RWPE2 (cell line): ENCODE measurements at regions not wholly inside any gene's neighbourhood (a gene's known extent, or its start where the extent isn't known, plus 50 kb on each side); places are given as distances from the start of the nearest gene placed in this dataset.

Source experiments
- ATAC-seq: fragments of 200-7000 bp; cut with Tn5 transposase; 3 replicates; pipeline ENCODE4 v1.9.1; 2021; ENCODE audit warnings: low read depth
- DNase-seq: peaks from one replicate; pipeline ENCODE4 v3.0.0-alpha.2; 2020; ENCODE audit warnings: low spot score
- H3K27ac ChIP-seq: fragments of 450-650 bp; 2 replicates; pipeline ENCODE4 v1.5.1; 2017; ENCODE audit warnings: mild to moderate bottlenecking; ENCODE audit not compliant: poor library complexity, severe bottlenecking
- H3K27me3 ChIP-seq: fragments of 250-450 bp; sonication (Bioruptor Pico); 2 replicates; pipeline ENCODE4 v1.5.1; 2021; ENCODE audit warnings: mild to moderate bottlenecking, moderate library complexity; ENCODE audit not compliant: insufficient read depth, poor library complexity, severe bottlenecking
- H3K36me3 ChIP-seq: fragments of 250-450 bp; sonication (Bioruptor Pico); 2 replicates; pipeline ENCODE4 v1.5.1; 2020; ENCODE audit warnings: low read depth, mild to moderate bottlenecking, moderate library complexity
- H3K4me1 ChIP-seq: fragments of 250-450 bp; sonication (Bioruptor Pico); 2 replicates; pipeline ENCODE4 v1.5.1; 2021; ENCODE audit warnings: mild to moderate bottlenecking, moderate library complexity; ENCODE audit not compliant: insufficient read depth, poor library complexity, severe bottlenecking
- H3K4me3 ChIP-seq: fragments of 250-450 bp; sonication (Bioruptor Pico); 2 replicates; pipeline ENCODE4 v1.5.1; 2021; ENCODE audit warnings: mild to moderate bottlenecking, moderate library complexity; ENCODE audit not compliant: severe bottlenecking
- H3K9me3 ChIP-seq: fragments of 250-450 bp; sonication (Bioruptor Pico); 2 replicates; pipeline ENCODE4 v1.5.1; 2021; ENCODE audit warnings: mild to moderate bottlenecking, moderate library complexity; ENCODE audit not compliant: severe bottlenecking
- CTCF ChIP-seq: fragments of 450-650 bp; IDR thresholded peaks from one replicate; pipeline ENCODE4 v1.5.1; 2017; ENCODE audit warnings: mild to moderate bottlenecking, moderate library complexity; ENCODE audit not compliant: poor library complexity, severe bottlenecking

GRCh38 chr1:29961293-29962059 lies 725.2 kb downstream of the PTPRU start:
- no peak for ATAC-seq
- H3K4me1 ChIP-seq = no peaks in the 10 kb centered on the region
- no peak for DNase-seq
- no peaks in the 10 kb centered on the region for H3K36me3 ChIP-seq
- no peak overlapping the region for H3K4me3 ChIP-seq
- H3K9me3 ChIP-seq = no peaks in the 10 kb centered on the region
- no peak for TF ChIP-seq CTCF
- no peaks in the 10 kb centered on the region for H3K27me3 ChIP-seq
- no peak overlapping the region for H3K27ac ChIP-seq

GRCh38 chr1:29960876-29961275 lies 724.6 kb downstream of the PTPRU start:
- no peaks in the 10 kb centered on the region for H3K9me3 ChIP-seq
- no peaks in the 10 kb centered on the region for H3K27me3 ChIP-seq
- TF ChIP-seq CTCF = no peak
- DNase-seq (no peak), ATAC-seq (no peak)
- no peak overlapping the region for H3K4me3 ChIP-seq
- H3K4me1 ChIP-seq = no peaks in the 10 kb centered on the region
- H3K36me3 ChIP-seq = no peaks in the 10 kb centered on the region
- no peak overlapping the region for H3K27ac ChIP-seq

- Histone ChIP-seq H3K4me1 (no peaks in the 10 kb centered on the region), H3K9me3 (no peaks in the 10 kb centered on the region), H3K4me3 (no peak overlapping the region), H3K27ac (no peak overlapping the region), H3K36me3 (no peaks in the 10 kb centered on the region), H3K27me3 (no peaks in the 10 kb centered on the region)
- no peak for DNase-seq
- TF ChIP-seq CTCF = no peak
- no peak for ATAC-seq
Observed at GRCh38 chr1:29960156-29960755, 723.9 kb downstream of the PTPRU start.

GRCh38 chr1:29959356-29959755 lies 723.0 kb downstream of the PTPRU start:
- ATAC-seq (no peak), DNase-seq (no peak)
- no peaks in the 10 kb centered on the region for H3K4me1 ChIP-seq
- no peaks in the 10 kb centered on the region for H3K27me3 ChIP-seq
- TF ChIP-seq CTCF = no peak
- H3K36me3 ChIP-seq = no peaks in the 10 kb centered on the region
- no peaks in the 10 kb centered on the region for H3K9me3 ChIP-seq
- no peak overlapping the region for H3K4me3 ChIP-seq
- no peak overlapping the region for H3K27ac ChIP-seq

GRCh38 chr1:29958271-29958670 lies 721.9 kb downstream of the PTPRU start:
- no peaks in the 10 kb centered on the region for H3K9me3 ChIP-seq
- H3K4me1 ChIP-seq = no peaks in the 10 kb centered on the region
- DNase-seq (no peak), ATAC-seq (no peak)
- no peaks in the 10 kb centered on the region for H3K36me3 ChIP-seq
- H3K27me3 ChIP-seq = no peaks in the 10 kb centered on the region
- H3K4me3 ChIP-seq = no peak overlapping the region
- H3K27ac ChIP-seq = no peak overlapping the region
- TF ChIP-seq CTCF = no peak
